Uterus (tissue), 2 donors: ENCODE measurements at regions not wholly inside any gene's neighbourhood (a gene's known extent, or its start where the extent isn't known, plus 50 kb on each side); places are given as distances from the start of the nearest gene placed in this dataset.

Source experiments
- CTCF ChIP-seq, 4 experiments: fragments of 200-600 bp in 2 of 4; fragments of 450-650 bp in 2 of 4; sonication (generic) in 2 of 4; IDR thresholded peaks; one replicate each; pipeline ENCODE4 v1.5.1; 2016 to 2019; ENCODE audit warnings: antibody characterized with exemption in 4 of 4, mild to moderate bottlenecking in 2 of 4, moderate library complexity in 1 of 4
- POLR2A ChIP-seq, 2 donors: fragments of 450-650 bp; IDR thresholded peaks; one replicate each; pipeline ENCODE4 v1.6.1; 2016; ENCODE audit warnings: antibody characterized with exemption in 2 of 2, mild to moderate bottlenecking in 1 of 2, moderate library complexity in 1 of 2

DNA sequence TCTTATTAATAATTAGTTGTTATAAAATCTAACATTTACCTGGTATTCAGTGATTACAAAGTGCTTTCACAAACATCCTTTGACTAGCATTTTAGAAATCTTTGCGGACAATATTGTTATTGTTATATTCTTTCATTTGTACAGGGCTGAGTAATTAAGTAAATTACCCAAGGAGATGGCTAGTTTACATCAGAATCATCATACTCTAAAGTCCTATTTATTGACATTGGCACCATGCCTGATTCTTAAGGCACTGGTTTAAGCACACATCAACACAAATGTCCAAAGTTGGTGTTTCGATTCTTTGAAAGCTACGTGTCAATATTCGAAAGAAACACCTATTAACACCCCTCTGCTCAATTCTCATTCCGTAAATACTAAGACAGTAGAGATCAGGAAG lies 424.6 kb upstream of the CHRM3 start:
- TF ChIP-seq CTCF (IDR thresholded peaks at IDR 0.05) = no peak
- no peak for TF ChIP-seq POLR2A (IDR thresholded peaks at IDR 0.05)
